ENCODE measurements at regions not wholly inside any gene's neighbourhood (a gene's known extent, or its start where the extent isn't known, plus 50 kb on each side); places are given as distances from the start of the nearest gene placed in this dataset.

GRCh38 chr4:185071236-185071811 lies 53.0 kb downstream of the HELT start:
- H3K4me3 ChIP-seq (ENCODE audit: low read length), result no peak overlapping the region
- no peak for DNase-seq
- CTCF ChIA-PET, result no interaction called here
- POLR2A ChIA-PET, result no interaction called here
- no peak overlapping the region for H3K4me3 Mint-ChIP-seq
- no peaks in the 10 kb centered on the region for H3K4me1 ChIP-seq (ENCODE audit: insufficient read depth, low read length)
- no peak for TF ChIP-seq CTCF (IDR thresholded peaks at IDR 0.05)
- peaks cover 45% of the 10 kb centered on the region for H3K27me3 Mint-ChIP-seq
- H3K27ac ChIP-seq (ENCODE audit: low read depth in 1 of 2, low read length in 2 of 2), result no peak overlapping the region
- peaks cover 0 to 6% of the 10 kb centered on the region in 2 experiments for H3K27me3 ChIP-seq (ENCODE audit: control insufficient read depth in 1 of 2, insufficient read depth in 2 of 2, low read length in 2 of 2)
- H3K27ac Mint-ChIP-seq, result no peak overlapping the region
- no peaks in the 10 kb centered on the region for H3K9me3 ChIP-seq (ENCODE audit: control insufficient read depth in 1 of 2, insufficient read depth in 1 of 2, low read length in 2 of 2)
- no peaks in the 10 kb centered on the region for H3K36me3 Mint-ChIP-seq (ENCODE audit: low read depth)
- no peaks in the 10 kb centered on the region for H3K36me3 ChIP-seq (ENCODE audit: insufficient read depth, low read length)
- intact Hi-C loops (cut with DNase I, micrococcal nuclease), result no loop called here
- no peaks in the 10 kb centered on the region for H3K4me1 Mint-ChIP-seq (ENCODE audit: low read depth)
- ATAC-seq (ENCODE audit: poor library complexity), result no peak
- H3K9me3 Mint-ChIP-seq, result no peaks in the 10 kb centered on the region

- Mint-ChIP-seq H3K27me3 (peaks cover 42% of the 10 kb centered on the region), H3K36me3 (ENCODE audit: low read depth) (no peaks in the 10 kb centered on the region), H3K27ac (no peak overlapping the region), H3K4me1 (ENCODE audit: low read depth) (no peaks in the 10 kb centered on the region), H3K9me3 (no peaks in the 10 kb centered on the region), H3K4me3 (no peak overlapping the region)
- TF ChIP-seq CTCF (IDR thresholded peaks at IDR 0.05), result no peak
- Histone ChIP-seq H3K27me3 (ENCODE audit: control insufficient read depth in 1 of 2, insufficient read depth in 2 of 2, low read length in 2 of 2) (peaks cover 0 to 13% of the 10 kb centered on the region in 2 experiments), H3K4me1 (ENCODE audit: insufficient read depth, low read length) (no peaks in the 10 kb centered on the region), H3K36me3 (ENCODE audit: insufficient read depth, low read length) (no peaks in the 10 kb centered on the region), H3K9me3 (ENCODE audit: control insufficient read depth in 1 of 2, insufficient read depth in 1 of 2, low read length in 2 of 2) (no peaks in the 10 kb centered on the region), H3K4me3 (ENCODE audit: low read length) (no peak overlapping the region), H3K27ac (ENCODE audit: low read depth in 1 of 2, low read length in 2 of 2) (no peak overlapping the region)
- no peak for DNase-seq
- intact Hi-C loops (cut with DNase I, micrococcal nuclease), result no loop called here
- CTCF ChIA-PET, result no interaction called here
- POLR2A ChIA-PET, result no interaction called here
- no peak for ATAC-seq (ENCODE audit: poor library complexity)
These were observed 61.1 kb downstream of the HELT start for GRCh38 chr4:185079271-185079905.

GRCh38 chr4:185080545-185080944 lies 62.3 kb downstream of the HELT start:
- intact Hi-C loops (cut with DNase I, micrococcal nuclease), result no loop called here
- H3K4me1 ChIP-seq (ENCODE audit: insufficient read depth, low read length), result no peaks in the 10 kb centered on the region
- no peaks in the 10 kb centered on the region for H3K36me3 Mint-ChIP-seq (ENCODE audit: low read depth)
- peaks cover 37% of the 10 kb centered on the region for H3K27me3 Mint-ChIP-seq
- CTCF ChIA-PET, result no interaction called here
- no peak overlapping the region for H3K27ac Mint-ChIP-seq
- no peaks in the 10 kb centered on the region for H3K4me1 Mint-ChIP-seq (ENCODE audit: low read depth)
- H3K4me3 Mint-ChIP-seq, result no peak overlapping the region
- DNase-seq, result no peak
- ATAC-seq (ENCODE audit: poor library complexity), result no peak
- POLR2A ChIA-PET, result no interaction called here
- no peak overlapping the region for H3K4me3 ChIP-seq (ENCODE audit: low read length)
- H3K9me3 ChIP-seq (ENCODE audit: control insufficient read depth in 1 of 2, insufficient read depth in 1 of 2, low read length in 2 of 2), result no peaks in the 10 kb centered on the region
- no peak overlapping the region for H3K27ac ChIP-seq (ENCODE audit: low read depth in 1 of 2, low read length in 2 of 2)
- H3K36me3 ChIP-seq (ENCODE audit: insufficient read depth, low read length), result no peaks in the 10 kb centered on the region
- no peak for TF ChIP-seq CTCF (IDR thresholded peaks at IDR 0.05)
- H3K9me3 Mint-ChIP-seq, result no peaks in the 10 kb centered on the region
- peaks cover 0 to 13% of the 10 kb centered on the region in 2 experiments for H3K27me3 ChIP-seq (ENCODE audit: control insufficient read depth in 1 of 2, insufficient read depth in 2 of 2, low read length in 2 of 2)
